ENCODE measurements at regions not wholly inside any gene's neighbourhood (a gene's known extent, or its start where the extent isn't known, plus 50 kb on each side); places are given as distances from the start of the nearest gene placed in this dataset.
"Not testable (repeated sequence)": the region's sequence is repeated elsewhere in the genome, so short reads cannot be mapped to it uniquely, and the experiment has no call there.

GRCh38 chr11:42434911-42435310, 876.9 kb upstream of the API5 start:
- H3K36me3 Mint-ChIP-seq; H3K4me1 Mint-ChIP-seq; H3K27ac Mint-ChIP-seq; H3K27me3 Mint-ChIP-seq; H3K9me3 Mint-ChIP-seq; POLR2A ChIA-PET; DNase-seq; H3K4me3 Mint-ChIP-seq; ATAC-seq (ENCODE audit: low read depth): not testable (repeated sequence)

DNA sequence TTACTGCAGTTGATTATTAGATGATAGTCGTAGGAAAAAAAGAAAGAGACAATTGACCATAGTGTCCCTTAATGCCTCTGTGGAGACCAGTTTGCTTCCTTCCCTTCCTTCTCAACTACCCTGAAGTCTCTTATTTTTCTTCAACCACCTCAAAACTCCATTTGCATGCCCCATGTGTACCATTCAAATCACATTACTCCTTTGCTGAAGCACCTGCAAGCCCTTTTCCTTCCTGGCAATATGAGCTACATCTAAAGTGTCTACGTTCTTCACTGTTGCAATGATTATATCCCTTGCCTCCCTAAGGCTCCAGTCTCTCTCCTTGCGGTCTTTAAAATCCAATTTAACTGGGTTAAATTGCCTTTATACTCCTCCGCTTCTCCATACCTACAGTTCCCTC, 867.4 kb upstream of the API5 start:
- Mint-ChIP-seq H3K4me1 (no peaks in the 10 kb centered on the region), H3K4me3 (no peak overlapping the region), H3K9me3 (peaks cover 2% of the 10 kb centered on the region), H3K27ac (no peak overlapping the region), H3K36me3 (no peaks in the 10 kb centered on the region), H3K27me3 (no peaks in the 10 kb centered on the region)
- ATAC-seq (ENCODE audit: low read depth): no peak
- no peak for DNase-seq
- POLR2A ChIA-PET: no interaction called here

- Mint-ChIP-seq H3K9me3 (peaks cover 6% of the 10 kb centered on the region), H3K27ac (no peak overlapping the region), H3K27me3 (no peaks in the 10 kb centered on the region), H3K36me3 (no peaks in the 10 kb centered on the region), H3K4me3 (no peak overlapping the region), H3K4me1 (no peaks in the 10 kb centered on the region)
- POLR2A ChIA-PET: no interaction called here
- no peak for DNase-seq
- no peak for ATAC-seq (ENCODE audit: low read depth)
Measured at GRCh38 chr11:42462558-42463310, 849.1 kb upstream of the API5 start.

GRCh38 chr11:42465623-42466022, 846.2 kb upstream of the API5 start:
- no peak overlapping the region for H3K4me3 Mint-ChIP-seq
- no peaks in the 10 kb centered on the region for H3K36me3 Mint-ChIP-seq
- no peaks in the 10 kb centered on the region for H3K27me3 Mint-ChIP-seq
- H3K9me3 Mint-ChIP-seq: peaks cover 6% of the 10 kb centered on the region
- no peak for DNase-seq
- no peak for ATAC-seq (ENCODE audit: low read depth)
- POLR2A ChIA-PET: no interaction called here
- H3K4me1 Mint-ChIP-seq: no peaks in the 10 kb centered on the region
- no peak overlapping the region for H3K27ac Mint-ChIP-seq

DNA sequence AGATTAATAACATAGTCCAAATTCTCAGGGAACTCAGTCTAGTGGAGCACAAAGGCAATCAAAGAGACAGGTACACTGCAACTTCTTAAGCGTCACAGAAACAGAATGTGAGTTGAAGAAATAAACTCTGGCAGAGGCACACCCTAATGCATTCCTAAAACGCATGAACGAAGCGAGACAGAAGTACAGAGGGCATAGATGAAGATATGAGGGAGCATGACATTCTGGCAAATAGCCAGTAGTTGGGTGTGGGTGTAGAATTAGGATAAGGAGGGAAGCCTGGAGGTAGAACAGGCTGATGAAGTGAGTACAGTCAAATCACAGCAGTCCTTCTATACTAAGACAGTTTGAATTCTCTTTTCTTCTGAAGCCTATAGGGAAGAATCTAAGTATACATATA, 838.7 kb upstream of the API5 start:
- no peaks in the 10 kb centered on the region for H3K27me3 Mint-ChIP-seq
- no peak for ATAC-seq (ENCODE audit: low read depth)
- no peaks in the 10 kb centered on the region for H3K36me3 Mint-ChIP-seq
- no peak overlapping the region for H3K27ac Mint-ChIP-seq
- no peaks in the 10 kb centered on the region for H3K4me1 Mint-ChIP-seq
- H3K9me3 Mint-ChIP-seq: peaks cover 6% of the 10 kb centered on the region
- H3K4me3 Mint-ChIP-seq: no peak overlapping the region
- POLR2A ChIA-PET: no interaction called here
- DNase-seq: no peak

DNA sequence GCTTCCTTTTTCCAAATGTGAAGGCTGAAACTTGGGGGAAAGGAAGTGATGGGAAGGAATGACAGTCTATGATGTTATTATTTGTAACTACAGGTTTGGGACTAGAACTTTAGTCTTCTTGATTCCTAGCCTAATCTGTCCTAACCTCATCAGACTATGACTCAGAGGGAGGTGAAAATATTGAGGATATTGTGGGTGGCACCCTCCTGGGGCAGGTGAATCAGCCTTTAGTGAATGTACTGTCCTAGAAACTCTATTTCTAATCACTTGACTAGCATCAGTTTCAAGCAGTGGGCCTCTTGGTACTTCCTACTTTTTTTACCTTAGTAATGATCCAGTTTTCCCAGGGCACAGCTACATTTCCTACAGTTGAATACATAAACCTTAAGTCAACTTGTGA, 829.0 kb upstream of the API5 start:
- ATAC-seq (ENCODE audit: low read depth): no peak
- DNase-seq: no peak
- H3K27ac Mint-ChIP-seq: no peak overlapping the region
- no peaks in the 10 kb centered on the region for H3K4me1 Mint-ChIP-seq
- H3K9me3 Mint-ChIP-seq: peaks cover 11% of the 10 kb centered on the region
- POLR2A ChIA-PET: no interaction called here
- H3K36me3 Mint-ChIP-seq: no peaks in the 10 kb centered on the region
- H3K27me3 Mint-ChIP-seq: no peaks in the 10 kb centered on the region
- H3K4me3 Mint-ChIP-seq: no peak overlapping the region

DNA sequence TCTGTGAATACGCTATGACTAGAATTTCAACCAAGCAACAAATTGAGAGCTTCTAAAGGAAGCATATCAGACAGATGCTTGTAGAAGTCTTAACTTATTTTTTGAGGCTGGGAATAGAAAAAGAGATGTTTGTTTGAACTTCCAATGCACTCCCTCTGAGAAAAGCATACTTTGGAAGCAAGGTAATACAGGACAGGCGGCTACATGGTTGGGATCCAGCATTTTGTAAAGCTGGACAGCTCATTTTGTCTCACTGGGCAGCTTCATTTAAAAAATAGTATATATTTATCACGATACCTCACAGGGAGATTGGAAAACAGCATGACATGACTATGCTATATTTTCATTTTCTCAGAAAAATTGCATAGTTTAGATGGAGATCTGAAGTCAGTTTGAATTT, 821.3 kb upstream of the API5 start:
- Mint-ChIP-seq H3K4me3 (no peak overlapping the region), H3K27me3 (no peaks in the 10 kb centered on the region), H3K27ac (no peak overlapping the region), H3K36me3 (no peaks in the 10 kb centered on the region), H3K4me1 (no peaks in the 10 kb centered on the region), H3K9me3 (peaks cover 1% of the 10 kb centered on the region)
- POLR2A ChIA-PET: no interaction called here
- DNase-seq (no peak), ATAC-seq (ENCODE audit: low read depth) (no peak)

DNA sequence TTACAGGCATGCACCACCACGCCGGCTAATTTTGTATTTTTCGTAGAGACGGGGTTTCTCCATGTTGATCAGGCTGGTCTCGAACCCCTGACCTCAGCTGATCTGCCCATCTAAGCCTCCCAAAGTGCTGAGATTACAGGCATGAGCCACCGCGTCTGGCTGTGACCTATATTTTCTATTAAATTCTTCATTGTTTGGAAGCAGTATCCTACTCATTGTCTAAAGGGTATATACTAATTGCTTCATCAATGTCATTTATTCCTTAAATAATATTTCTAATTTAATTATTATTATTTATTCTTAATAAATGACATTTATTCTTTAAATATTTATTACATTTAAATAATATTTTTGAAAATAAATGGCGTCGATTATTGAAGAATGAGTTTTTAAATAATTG, 817.3 kb upstream of the API5 start:
- POLR2A ChIA-PET: no interaction called here
- no peak overlapping the region for H3K4me3 Mint-ChIP-seq
- no peaks in the 10 kb centered on the region for H3K9me3 Mint-ChIP-seq
- no peak for DNase-seq
- H3K36me3 Mint-ChIP-seq: no peaks in the 10 kb centered on the region
- no peaks in the 10 kb centered on the region for H3K4me1 Mint-ChIP-seq
- ATAC-seq (ENCODE audit: low read depth): no peak
- H3K27ac Mint-ChIP-seq: no peak overlapping the region
- no peaks in the 10 kb centered on the region for H3K27me3 Mint-ChIP-seq

GRCh38 chr11:42498971-42499370, 812.8 kb upstream of the API5 start:
- H3K27ac Mint-ChIP-seq: no peak overlapping the region
- H3K27me3 Mint-ChIP-seq: no peaks in the 10 kb centered on the region
- H3K4me1 Mint-ChIP-seq: no peaks in the 10 kb centered on the region
- POLR2A ChIA-PET: no interaction called here
- H3K36me3 Mint-ChIP-seq: no peaks in the 10 kb centered on the region
- no peak overlapping the region for H3K4me3 Mint-ChIP-seq
- no peaks in the 10 kb centered on the region for H3K9me3 Mint-ChIP-seq
- no peak for DNase-seq
- ATAC-seq (ENCODE audit: low read depth): no peak

- POLR2A ChIA-PET: no interaction called here
- ATAC-seq (ENCODE audit: low read depth) (no peak), DNase-seq (no peak)
- Mint-ChIP-seq H3K4me3 (no peak overlapping the region), H3K4me1 (no peaks in the 10 kb centered on the region), H3K9me3 (no peaks in the 10 kb centered on the region), H3K36me3 (no peaks in the 10 kb centered on the region), H3K27me3 (no peaks in the 10 kb centered on the region), H3K27ac (no peak overlapping the region)
Measured at GRCh38 chr11:42502151-42502550, 809.6 kb upstream of the API5 start.

GRCh38 chr11:42521994-42522393, 789.8 kb upstream of the API5 start:
- Mint-ChIP-seq H3K9me3 (peaks cover 2% of the 10 kb centered on the region), H3K27me3 (no peaks in the 10 kb centered on the region), H3K4me1 (no peaks in the 10 kb centered on the region), H3K36me3 (no peaks in the 10 kb centered on the region), H3K27ac (no peak overlapping the region), H3K4me3 (no peak overlapping the region)
- POLR2A ChIA-PET: no interaction called here
- ATAC-seq (ENCODE audit: low read depth) (no peak), DNase-seq (no peak)

DNA sequence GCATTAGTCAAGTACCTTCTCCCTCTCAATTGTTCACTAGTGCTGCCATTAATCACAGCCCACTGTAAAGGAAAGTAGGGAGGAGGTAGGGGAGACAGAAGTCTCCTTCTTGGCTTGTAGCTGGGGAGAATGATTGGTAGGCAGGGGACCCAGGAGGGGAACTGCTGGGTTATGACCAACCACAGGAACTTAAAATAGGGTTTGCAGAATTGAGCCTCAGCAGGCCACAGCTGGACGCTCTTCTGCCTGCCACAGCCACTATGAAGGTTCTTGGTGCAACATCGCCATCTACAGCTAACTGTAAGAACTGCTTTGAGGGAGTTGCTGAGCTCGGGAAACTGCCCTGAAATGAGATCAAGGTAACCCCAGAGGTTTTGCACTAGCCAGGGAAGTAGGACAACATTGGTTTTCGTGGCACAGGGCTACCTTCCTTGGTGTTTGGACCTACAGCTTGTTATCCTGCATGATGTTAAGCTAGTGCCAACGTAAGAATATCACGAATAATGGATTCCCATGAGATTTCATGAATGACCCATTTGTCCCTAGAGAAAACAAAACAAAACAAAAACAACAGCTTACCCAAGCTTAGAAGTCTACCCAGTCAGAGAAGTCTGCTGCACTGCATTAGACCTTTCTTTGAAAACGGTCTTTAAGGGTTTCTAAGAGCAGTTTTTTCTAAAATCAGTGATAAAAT, 787.1 kb upstream of the API5 start:
- Mint-ChIP-seq H3K36me3 (no peaks in the 10 kb centered on the region), H3K27ac (no peak overlapping the region), H3K4me1 (no peaks in the 10 kb centered on the region), H3K4me3 (no peak overlapping the region), H3K9me3 (no peaks in the 10 kb centered on the region), H3K27me3 (no peaks in the 10 kb centered on the region)
- POLR2A ChIA-PET: no interaction called here
- ATAC-seq (ENCODE audit: low read depth) (no peak), DNase-seq (peak; percentile 23)

DNA sequence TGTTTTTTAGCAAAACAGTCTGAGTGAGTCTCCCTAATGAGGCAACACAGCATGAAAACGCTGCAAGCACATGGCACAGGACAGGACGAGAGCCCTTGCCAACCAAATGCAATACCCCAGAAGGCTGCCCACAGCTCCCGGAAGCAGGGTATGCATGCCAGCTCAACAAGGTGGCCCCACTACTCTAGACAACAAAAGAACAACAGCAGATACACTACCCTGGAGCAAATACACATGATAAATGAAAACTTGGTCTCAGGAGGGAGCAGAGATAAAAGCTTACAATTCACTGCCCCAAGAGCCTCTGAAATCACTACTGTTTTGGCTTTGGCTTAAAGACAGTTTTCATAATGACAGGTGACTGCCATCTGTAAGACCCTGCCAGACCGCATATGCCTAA, 785.4 kb upstream of the API5 start:
- H3K36me3 Mint-ChIP-seq: no peaks in the 10 kb centered on the region
- H3K27me3 Mint-ChIP-seq: no peaks in the 10 kb centered on the region
- ATAC-seq (ENCODE audit: low read depth) (no peak), DNase-seq (no peak)
- H3K4me1 Mint-ChIP-seq: no peaks in the 10 kb centered on the region
- no peak overlapping the region for H3K27ac Mint-ChIP-seq
- no peak overlapping the region for H3K4me3 Mint-ChIP-seq
- no peaks in the 10 kb centered on the region for H3K9me3 Mint-ChIP-seq
- POLR2A ChIA-PET: no interaction called here

GRCh38 chr11:42528471-42528870, 783.3 kb upstream of the API5 start:
- POLR2A ChIA-PET: no interaction called here
- no peaks in the 10 kb centered on the region for H3K36me3 Mint-ChIP-seq
- DNase-seq: no peak
- H3K9me3 Mint-ChIP-seq: no peaks in the 10 kb centered on the region
- no peaks in the 10 kb centered on the region for H3K4me1 Mint-ChIP-seq
- ATAC-seq (ENCODE audit: low read depth): no peak
- no peaks in the 10 kb centered on the region for H3K27me3 Mint-ChIP-seq
- no peak overlapping the region for H3K27ac Mint-ChIP-seq
- H3K4me3 Mint-ChIP-seq: no peak overlapping the region
